ENCODE measurements at regions not wholly inside any gene's neighbourhood (a gene's known extent, or its start where the extent isn't known, plus 50 kb on each side); places are given as distances from the start of the nearest gene placed in this dataset.

DNA sequence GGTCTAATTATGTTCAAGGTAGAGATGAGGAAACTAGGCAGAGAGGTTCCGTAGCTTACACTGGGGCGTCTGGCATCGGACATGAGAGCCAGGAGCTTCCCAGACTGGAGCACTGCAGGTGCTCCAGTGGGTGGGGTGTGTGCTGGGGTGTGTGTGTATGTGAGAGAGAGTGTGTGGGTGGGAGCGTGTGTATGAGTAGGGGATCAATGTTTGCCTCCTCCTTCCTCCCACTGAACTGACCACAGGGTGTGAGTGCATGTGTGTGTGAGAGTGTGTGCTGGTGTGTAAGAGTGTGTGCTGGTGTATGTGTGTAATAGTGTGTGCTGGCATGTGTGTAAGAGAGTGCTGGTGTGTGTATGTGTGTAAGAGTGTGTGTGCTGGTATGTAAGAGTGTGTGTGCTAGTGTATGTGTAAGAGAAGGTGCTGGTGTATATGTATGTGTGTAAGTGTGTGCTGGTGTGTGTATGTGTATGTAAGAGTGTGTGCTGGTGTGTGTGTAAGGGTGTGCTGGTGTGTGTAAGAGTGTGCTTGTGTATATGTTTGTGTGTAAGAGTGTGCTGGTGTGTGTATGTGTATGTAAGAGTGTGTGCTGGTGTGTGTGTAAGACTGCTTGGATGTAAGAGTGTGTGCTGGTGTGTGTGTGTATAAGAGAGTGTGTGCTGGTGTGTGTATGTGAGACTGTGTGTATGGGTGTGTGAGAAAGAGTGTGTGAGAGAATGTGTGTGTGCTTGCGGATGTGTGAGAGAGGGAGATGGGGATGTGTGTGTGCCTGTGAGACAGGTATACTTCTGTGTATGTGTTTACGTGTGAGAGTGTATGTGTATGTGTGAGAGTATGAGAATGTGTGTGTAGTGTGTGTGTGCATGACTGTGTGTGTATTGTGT is 139.9 kb downstream of the MRM1 start:
- H3K4me2 ChIP-seq (replicated peaks; ENCODE audit: low read depth, low read length, poor library complexity, severe bottlenecking), result no peak overlapping the region
- ChIA-PET CTCF (no interaction called here), POLR2A (no interaction called here)
- 93% methylated on average over 6 of the region's 6 CpGs for WGBS (ENCODE audit: insufficient coverage)
- H3K9ac ChIP-seq (ENCODE audit: low read length), result no peak overlapping the region
- H3K27ac ChIP-seq (ENCODE audit: low read length in 2 of 2), result no peak overlapping the region
- H3K9me3 Mint-ChIP-seq (ENCODE audit: insufficient read depth), result no peaks in the 10 kb centered on the region
- H3K9me3 ChIP-seq (ENCODE audit: control extremely low read depth in 1 of 3, control insufficient read depth in 2 of 3, insufficient read depth in 1 of 3, low read length in 2 of 3), result peaks cover 0 to 3% (median 0%) of the 10 kb centered on the region in 3 donors
- H3K4me1 Mint-ChIP-seq, result no peaks in the 10 kb centered on the region
- H3K27me3 ChIP-seq (replicated peaks in 1 of 4; ENCODE audit: control extremely low read depth in 1 of 4, control insufficient read depth in 3 of 4, insufficient read depth in 4 of 4, low read length in 3 of 4), result peaks cover 0 to 3% (median 0%) of the 10 kb centered on the region in 4 experiments
- H2AFZ ChIP-seq (ENCODE audit: insufficient read depth, low read depth, low read length, poor library complexity, severe bottlenecking), result no peak overlapping the region
- H3K36me3 ChIP-seq (replicated peaks in 1 of 2; ENCODE audit: control extremely low read depth in 1 of 2, control insufficient read depth in 1 of 2, extremely low read depth in 1 of 2, insufficient read depth in 2 of 2, low read length in 1 of 2), result no peaks in the 10 kb centered on the region
- peaks cover 20% of the 10 kb centered on the region for H3K27me3 Mint-ChIP-seq
- H3K79me2 ChIP-seq (ENCODE audit: control insufficient read depth, insufficient read depth, low read length), result no peaks in the 10 kb centered on the region
- intact Hi-C loops (cut with micrococcal nuclease), result no loop called here
- TF ChIP-seq EZH2 (IDR thresholded peaks at IDR 0.05; ENCODE audit: borderline replicate concordance, insufficient read depth, low read depth, low read length, poor library complexity, severe bottlenecking), result no peak
- TF ChIP-seq, protein P1, sequence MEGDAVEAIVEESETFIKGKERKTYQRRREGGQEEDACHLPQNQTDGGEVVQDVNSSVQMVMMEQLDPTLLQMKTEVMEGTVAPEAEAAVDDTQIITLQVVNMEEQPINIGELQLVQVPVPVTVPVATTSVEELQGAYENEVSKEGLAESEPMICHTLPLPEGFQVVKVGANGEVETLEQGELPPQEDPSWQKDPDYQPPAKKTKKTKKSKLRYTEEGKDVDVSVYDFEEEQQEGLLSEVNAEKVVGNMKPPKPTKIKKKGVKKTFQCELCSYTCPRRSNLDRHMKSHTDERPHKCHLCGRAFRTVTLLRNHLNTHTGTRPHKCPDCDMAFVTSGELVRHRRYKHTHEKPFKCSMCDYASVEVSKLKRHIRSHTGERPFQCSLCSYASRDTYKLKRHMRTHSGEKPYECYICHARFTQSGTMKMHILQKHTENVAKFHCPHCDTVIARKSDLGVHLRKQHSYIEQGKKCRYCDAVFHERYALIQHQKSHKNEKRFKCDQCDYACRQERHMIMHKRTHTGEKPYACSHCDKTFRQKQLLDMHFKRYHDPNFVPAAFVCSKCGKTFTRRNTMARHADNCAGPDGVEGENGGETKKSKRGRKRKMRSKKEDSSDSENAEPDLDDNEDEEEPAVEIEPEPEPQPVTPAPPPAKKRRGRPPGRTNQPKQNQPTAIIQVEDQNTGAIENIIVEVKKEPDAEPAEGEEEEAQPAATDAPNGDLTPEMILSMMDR (IDR thresholded peaks at IDR 0.05), result no peak
- no peaks in the 10 kb centered on the region for H3K4me1 ChIP-seq (ENCODE audit: control insufficient read depth in 2 of 2, insufficient read depth in 2 of 2, low read length in 2 of 2)
- no peak for ATAC-seq (ENCODE audit: low read depth)
- no peaks in the 10 kb centered on the region for H4K20me1 ChIP-seq (ENCODE audit: control insufficient read depth, insufficient read depth, low read length, poor library complexity, severe bottlenecking)
- H3K4me3 Mint-ChIP-seq, result no peak overlapping the region
- no peak overlapping the region for H3K27ac Mint-ChIP-seq
- DNase-seq, result no peak
- H3K4me3 ChIP-seq (ENCODE audit: control extremely low read depth in 1 of 5, extremely low read depth in 1 of 5, insufficient read depth in 1 of 5, low read depth in 2 of 5, low read length in 4 of 5), result no peak overlapping the region

DNA sequence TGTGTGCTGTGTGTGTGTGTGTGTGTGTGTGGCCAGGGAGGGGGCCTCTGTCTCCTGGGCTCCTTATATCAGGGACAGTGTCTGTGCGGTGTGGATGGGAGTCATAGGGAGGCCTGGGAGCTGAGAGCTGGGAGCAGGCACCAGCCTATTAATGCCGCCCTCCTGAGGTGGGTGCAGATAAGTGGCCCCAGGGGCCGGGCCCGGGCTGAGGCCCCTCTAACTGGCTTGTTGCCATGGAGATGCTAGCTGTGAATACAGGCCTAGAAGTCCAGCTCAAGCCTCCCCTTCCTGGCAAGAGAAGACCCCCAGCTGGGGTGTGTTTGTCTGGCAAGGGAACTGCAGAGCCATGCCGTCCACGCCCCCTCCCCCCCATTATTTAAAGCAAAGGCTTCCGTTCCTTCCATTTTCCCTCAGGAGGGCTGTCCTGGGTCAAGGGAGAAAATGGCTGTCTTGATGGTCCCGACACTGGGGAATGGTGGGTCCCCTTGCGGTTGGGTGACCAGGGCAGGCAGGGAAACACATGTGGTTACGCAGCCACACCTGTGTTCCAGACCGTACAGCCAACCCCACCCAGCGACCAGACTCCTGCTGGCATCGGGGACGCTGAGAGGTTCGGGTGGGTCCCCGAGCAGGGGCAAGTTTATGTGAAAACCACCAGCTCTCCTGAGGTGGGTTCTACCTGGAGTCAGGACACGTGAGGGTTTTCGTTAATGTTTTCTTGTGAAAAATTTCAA is 141.1 kb downstream of the MRM1 start:
- Histone ChIP-seq H3K4me2 (replicated peaks; ENCODE audit: low read depth, low read length, poor library complexity, severe bottlenecking) (no peak overlapping the region), H4K20me1 (ENCODE audit: control insufficient read depth, insufficient read depth, low read length, poor library complexity, severe bottlenecking) (no peaks in the 10 kb centered on the region), H3K9ac (ENCODE audit: low read length) (no peak overlapping the region), H3K27ac (ENCODE audit: low read length in 2 of 2) (no peak overlapping the region), H3K27me3 (replicated peaks in 1 of 4; ENCODE audit: control extremely low read depth in 1 of 4, control insufficient read depth in 3 of 4, insufficient read depth in 4 of 4, low read length in 3 of 4) (peaks cover 0 to 3% (median 0%) of the 10 kb centered on the region in 4 experiments), H2AFZ (ENCODE audit: insufficient read depth, low read depth, low read length, poor library complexity, severe bottlenecking) (no peak overlapping the region), H3K4me1 (ENCODE audit: control insufficient read depth in 2 of 2, insufficient read depth in 2 of 2, low read length in 2 of 2) (no peaks in the 10 kb centered on the region), H3K36me3 (replicated peaks in 1 of 2; ENCODE audit: control extremely low read depth in 1 of 2, control insufficient read depth in 1 of 2, extremely low read depth in 1 of 2, insufficient read depth in 2 of 2, low read length in 1 of 2) (no peaks in the 10 kb centered on the region), H3K9me3 (ENCODE audit: control extremely low read depth in 1 of 3, control insufficient read depth in 2 of 3, insufficient read depth in 1 of 3, low read length in 2 of 3) (peaks cover 0 to 3% (median 0%) of the 10 kb centered on the region in 3 donors), H3K79me2 (ENCODE audit: control insufficient read depth, insufficient read depth, low read length) (no peaks in the 10 kb centered on the region), H3K4me3 (ENCODE audit: control extremely low read depth in 1 of 5, extremely low read depth in 1 of 5, insufficient read depth in 1 of 5, low read depth in 2 of 5, low read length in 4 of 5) (no peak overlapping the region)
- Mint-ChIP-seq H3K4me1 (no peaks in the 10 kb centered on the region), H3K4me3 (no peak overlapping the region), H3K9me3 (ENCODE audit: insufficient read depth) (no peaks in the 10 kb centered on the region), H3K27ac (no peak overlapping the region), H3K27me3 (peaks cover 20% of the 10 kb centered on the region)
- 86% methylated on average over 10 of the region's 18 CpGs for WGBS (ENCODE audit: insufficient coverage)
- intact Hi-C loops (cut with micrococcal nuclease), result no loop called here
- TF ChIP-seq EZH2 (IDR thresholded peaks at IDR 0.05; ENCODE audit: borderline replicate concordance, insufficient read depth, low read depth, low read length, poor library complexity, severe bottlenecking), result no peak
- TF ChIP-seq, protein P1 (IDR thresholded peaks at IDR 0.05), result no peak
- ChIA-PET POLR2A (no interaction called here), CTCF (interaction anchor here (0.9 kb wide), 1 partner anchor 15 kb away, joined by 3 read pairs; no protein-coding TSS in a partner anchor)
- ATAC-seq (ENCODE audit: low read depth), result no peak
- no peak for DNase-seq

Measured in B cell (primary cell).